ENCODE measurements at regions not wholly inside any gene's neighbourhood (a gene's known extent, or its start where the extent isn't known, plus 50 kb on each side); places are given as distances from the start of the nearest gene placed in this dataset.

- no peak for TF ChIP-seq CTCF (IDR thresholded peaks at IDR 0.05)
- no peak for DNase-seq (ENCODE audit: low spot score)
- no peak overlapping the region for H3K27ac ChIP-seq
- H3K4me3 ChIP-seq = no peak overlapping the region
- H3K9me3 ChIP-seq = no peaks in the 10 kb centered on the region
- H3K27me3 ChIP-seq = no peaks in the 10 kb centered on the region
- H3K36me3 ChIP-seq = no peaks in the 10 kb centered on the region
- H3K4me1 ChIP-seq = peaks cover 0 to 3% of the 10 kb centered on the region in 2 donors
Observed at GRCh38 chr6:105900125-105900937, 185.8 kb upstream of the PRDM1 start.

- Histone ChIP-seq H3K9me3 (no peaks in the 10 kb centered on the region), H3K27ac (no peak overlapping the region), H3K4me1 (peaks cover 0 to 3% of the 10 kb centered on the region in 2 donors), H3K36me3 (no peaks in the 10 kb centered on the region), H3K27me3 (no peaks in the 10 kb centered on the region), H3K4me3 (no peak overlapping the region)
- no peak for DNase-seq (ENCODE audit: low spot score)
- no peak for TF ChIP-seq CTCF (IDR thresholded peaks at IDR 0.05)
Observed at GRCh38 chr6:105898286-105898685, 187.8 kb upstream of the PRDM1 start.

- Histone ChIP-seq H3K36me3 (no peaks in the 10 kb centered on the region), H3K9me3 (no peaks in the 10 kb centered on the region), H3K4me3 (no peak overlapping the region), H3K27ac (no peak overlapping the region), H3K27me3 (no peaks in the 10 kb centered on the region), H3K4me1 (no peaks in the 10 kb centered on the region)
- TF ChIP-seq CTCF (IDR thresholded peaks at IDR 0.05) = no peak
- no peak for DNase-seq (ENCODE audit: low spot score)
Observed at GRCh38 chr6:105897131-105897530, 189.0 kb upstream of the PRDM1 start.

GRCh38 chr6:105896821-105897095 is 189.4 kb upstream of the PRDM1 start:
- no peaks in the 10 kb centered on the region for H3K36me3 ChIP-seq
- H3K9me3 ChIP-seq = no peaks in the 10 kb centered on the region
- no peak overlapping the region for H3K27ac ChIP-seq
- H3K4me3 ChIP-seq = no peak overlapping the region
- H3K4me1 ChIP-seq = no peaks in the 10 kb centered on the region
- H3K27me3 ChIP-seq = no peaks in the 10 kb centered on the region
- no peak for DNase-seq (ENCODE audit: low spot score)
- no peak for TF ChIP-seq CTCF (IDR thresholded peaks at IDR 0.05)

- no peak for DNase-seq (ENCODE audit: low spot score)
- no peaks in the 10 kb centered on the region for H3K4me1 ChIP-seq
- H3K9me3 ChIP-seq = no peaks in the 10 kb centered on the region
- H3K36me3 ChIP-seq = no peaks in the 10 kb centered on the region
- no peaks in the 10 kb centered on the region for H3K27me3 ChIP-seq
- no peak overlapping the region for H3K27ac ChIP-seq
- no peak for TF ChIP-seq CTCF (IDR thresholded peaks at IDR 0.05)
- H3K4me3 ChIP-seq = no peak overlapping the region
Observed at GRCh38 chr6:105896052-105896820, 189.9 kb upstream of the PRDM1 start.
